T-helper 17 cell (primary cell): ENCODE measurements at regions not wholly inside any gene's neighbourhood (a gene's known extent, or its start where the extent isn't known, plus 50 kb on each side); places are given as distances from the start of the nearest gene placed in this dataset.

ENCODE experiments used
- ATAC-seq: fragments of 150-1000 bp; cut with Tn5 transposase; 2 replicates; pipeline ENCODE4 v1.10.0; 2021; ENCODE audit warnings: mild to moderate bottlenecking, moderate library complexity
- DNase-seq, 3 donors: peaks; one replicate each; pipeline versions ENCODE4 v3.0.0 to v3.0.0-alpha.2; 2020 to 2021
- H3K9me3 ChIP-seq: one replicate; pipeline ENCODE4 v1.7.0; 2013; ENCODE audit warnings: low read length, mild to moderate bottlenecking; ENCODE audit not compliant: control insufficient read depth, poor library complexity, severe bottlenecking
- H3K27ac Mint-ChIP-seq: one replicate; pipeline ENCODE4 v1.8.0; 2022; ENCODE audit warnings: mild to moderate bottlenecking, moderate library complexity, mixed read lengths
- H3K27me3 Mint-ChIP-seq: one replicate; pipeline ENCODE4 v1.8.0; 2022; ENCODE audit warnings: mixed read lengths
- H3K36me3 Mint-ChIP-seq: one replicate; pipeline ENCODE4 v1.8.0; 2022; ENCODE audit warnings: low read depth, mixed read lengths
- H3K4me1 Mint-ChIP-seq: one replicate; pipeline ENCODE4 v1.8.0; 2022; ENCODE audit warnings: mild to moderate bottlenecking, mixed read lengths
- H3K4me3 Mint-ChIP-seq: one replicate; pipeline ENCODE4 v1.8.0; 2022; ENCODE audit warnings: mild to moderate bottlenecking, moderate library complexity, mixed read lengths

- H3K36me3 Mint-ChIP-seq, result no peaks in the 10 kb centered on the region
- no peak for DNase-seq
- peaks cover 4% of the 10 kb centered on the region for H3K27me3 Mint-ChIP-seq
- ATAC-seq, result no peak
- H3K4me3 Mint-ChIP-seq, result no peak overlapping the region
- H3K27ac Mint-ChIP-seq, result no peak overlapping the region
- no peaks in the 10 kb centered on the region for H3K9me3 ChIP-seq
- H3K4me1 Mint-ChIP-seq, result peaks cover 6% of the 10 kb centered on the region
Measured at GRCh38 chr20:19901226-19901625, 115.9 kb upstream of the NAA20 start.

- Mint-ChIP-seq H3K36me3 (no peaks in the 10 kb centered on the region), H3K4me3 (no peak overlapping the region), H3K27ac (no peak overlapping the region), H3K4me1 (peaks cover 6% of the 10 kb centered on the region), H3K27me3 (peaks cover 4% of the 10 kb centered on the region)
- ATAC-seq, result no peak
- H3K9me3 ChIP-seq, result no peaks in the 10 kb centered on the region
- DNase-seq, result no peak
Measured at GRCh38 chr20:19903168-19903811, 113.9 kb upstream of the NAA20 start.

GRCh38 chr20:19907326-19908056, 109.7 kb upstream of the NAA20 start:
- H3K9me3 ChIP-seq, result no peaks in the 10 kb centered on the region
- no peak for ATAC-seq
- H3K4me1 Mint-ChIP-seq, result peaks cover 6% of the 10 kb centered on the region
- no peaks in the 10 kb centered on the region for H3K36me3 Mint-ChIP-seq
- H3K4me3 Mint-ChIP-seq, result no peak overlapping the region
- H3K27ac Mint-ChIP-seq, result no peak overlapping the region
- DNase-seq, result no peak
- peaks cover 4% of the 10 kb centered on the region for H3K27me3 Mint-ChIP-seq

- peaks cover 4% of the 10 kb centered on the region for H3K27me3 Mint-ChIP-seq
- no peaks in the 10 kb centered on the region for H3K36me3 Mint-ChIP-seq
- DNase-seq (no peak), ATAC-seq (no peak)
- H3K27ac Mint-ChIP-seq, result no peak overlapping the region
- no peak overlapping the region for H3K4me3 Mint-ChIP-seq
- H3K4me1 Mint-ChIP-seq, result peaks cover 2% of the 10 kb centered on the region
- no peaks in the 10 kb centered on the region for H3K9me3 ChIP-seq
Measured at GRCh38 chr20:19908576-19908975, 108.6 kb upstream of the NAA20 start.

- H3K9me3 ChIP-seq, result no peaks in the 10 kb centered on the region
- H3K4me3 Mint-ChIP-seq, result no peak overlapping the region
- no peak overlapping the region for H3K27ac Mint-ChIP-seq
- H3K4me1 Mint-ChIP-seq, result peaks cover 2% of the 10 kb centered on the region
- H3K27me3 Mint-ChIP-seq, result peaks cover 4% of the 10 kb centered on the region
- ATAC-seq (no peak), DNase-seq (no peak)
- H3K36me3 Mint-ChIP-seq, result no peaks in the 10 kb centered on the region
Measured at GRCh38 chr20:19909725-19910124, 107.4 kb upstream of the NAA20 start.

GRCh38 chr20:19911810-19912382, 105.3 kb upstream of the NAA20 start:
- Mint-ChIP-seq H3K27me3 (peaks cover 21% of the 10 kb centered on the region), H3K4me1 (no peaks in the 10 kb centered on the region), H3K4me3 (no peak overlapping the region), H3K36me3 (no peaks in the 10 kb centered on the region), H3K27ac (no peak overlapping the region)
- no peaks in the 10 kb centered on the region for H3K9me3 ChIP-seq
- ATAC-seq (no peak), DNase-seq (no peak)

- ATAC-seq (no peak), DNase-seq (no peak)
- Mint-ChIP-seq H3K27me3 (peaks cover 21% of the 10 kb centered on the region), H3K4me1 (no peaks in the 10 kb centered on the region), H3K4me3 (no peak overlapping the region), H3K27ac (no peak overlapping the region), H3K36me3 (no peaks in the 10 kb centered on the region)
- H3K9me3 ChIP-seq, result no peaks in the 10 kb centered on the region
Measured at GRCh38 chr20:19913349-19913748, 103.8 kb upstream of the NAA20 start.

- no peaks in the 10 kb centered on the region for H3K36me3 Mint-ChIP-seq
- H3K27me3 Mint-ChIP-seq, result peaks cover 21% of the 10 kb centered on the region
- ATAC-seq, result no peak
- H3K27ac Mint-ChIP-seq, result no peak overlapping the region
- no peaks in the 10 kb centered on the region for H3K4me1 Mint-ChIP-seq
- H3K4me3 Mint-ChIP-seq, result no peak overlapping the region
- DNase-seq, result no peak
- no peaks in the 10 kb centered on the region for H3K9me3 ChIP-seq
Measured at GRCh38 chr20:19913927-19914614, 103.1 kb upstream of the NAA20 start.

- Mint-ChIP-seq H3K36me3 (no peaks in the 10 kb centered on the region), H3K4me3 (no peak overlapping the region), H3K27ac (no peak overlapping the region), H3K4me1 (no peaks in the 10 kb centered on the region), H3K27me3 (peaks cover 21% of the 10 kb centered on the region)
- no peak for DNase-seq
- ATAC-seq, result no peak
- no peaks in the 10 kb centered on the region for H3K9me3 ChIP-seq
Measured at GRCh38 chr20:19915111-19915798, 101.9 kb upstream of the NAA20 start.

- no peak overlapping the region for H3K27ac Mint-ChIP-seq
- no peak for DNase-seq
- no peaks in the 10 kb centered on the region for H3K9me3 ChIP-seq
- H3K27me3 Mint-ChIP-seq, result peaks cover 21% of the 10 kb centered on the region
- ATAC-seq, result no peak
- no peaks in the 10 kb centered on the region for H3K36me3 Mint-ChIP-seq
- H3K4me3 Mint-ChIP-seq, result no peak overlapping the region
- H3K4me1 Mint-ChIP-seq, result no peaks in the 10 kb centered on the region
Measured at GRCh38 chr20:19916531-19917485, 100.4 kb upstream of the NAA20 start.

GRCh38 chr20:19918965-19919329, 98.2 kb upstream of the NAA20 start:
- DNase-seq, result no peak
- Mint-ChIP-seq H3K36me3 (no peaks in the 10 kb centered on the region), H3K4me1 (no peaks in the 10 kb centered on the region), H3K27me3 (peaks cover 21% of the 10 kb centered on the region), H3K4me3 (no peak overlapping the region), H3K27ac (no peak overlapping the region)
- H3K9me3 ChIP-seq, result no peaks in the 10 kb centered on the region
- ATAC-seq, result no peak

- H3K27me3 Mint-ChIP-seq, result peaks cover 16% of the 10 kb centered on the region
- DNase-seq, result no peak
- H3K4me1 Mint-ChIP-seq, result no peaks in the 10 kb centered on the region
- no peak overlapping the region for H3K4me3 Mint-ChIP-seq
- no peaks in the 10 kb centered on the region for H3K9me3 ChIP-seq
- H3K36me3 Mint-ChIP-seq, result no peaks in the 10 kb centered on the region
- ATAC-seq, result no peak
- H3K27ac Mint-ChIP-seq, result no peak overlapping the region
Measured at GRCh38 chr20:19920381-19921138, 96.6 kb upstream of the NAA20 start.
